ENCODE measurements at regions not wholly inside any gene's neighbourhood (a gene's known extent, or its start where the extent isn't known, plus 50 kb on each side); places are given as distances from the start of the nearest gene placed in this dataset.

DNA sequence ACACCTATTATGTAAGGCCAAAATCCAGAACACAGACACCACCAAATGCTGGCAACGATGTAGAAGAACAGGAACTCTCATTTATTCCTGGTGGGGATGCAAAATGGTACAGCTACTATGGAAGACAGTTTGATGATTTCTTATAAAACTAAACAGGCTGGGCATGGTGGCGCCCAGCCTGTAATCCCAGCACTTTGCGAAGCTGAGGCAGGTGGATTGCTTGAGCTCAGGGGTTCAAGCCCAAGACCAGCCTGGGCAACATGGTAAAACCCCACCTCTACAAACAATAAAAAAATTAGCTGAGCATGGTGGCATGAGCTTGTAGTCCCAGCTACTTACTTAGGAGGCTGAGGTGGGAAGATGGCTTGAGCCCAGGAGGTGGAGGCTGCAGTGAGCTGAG lies 98.3 kb downstream of the TUBA3C start:
- no peak overlapping the region for H2AFZ ChIP-seq (ENCODE audit: control insufficient read depth, low read depth, low read length)
- no peak overlapping the region for H3K27ac ChIP-seq (ENCODE audit: control insufficient read depth, insufficient read depth)
- DNase-seq (ENCODE audit: low read depth, low spot score) (no peak), ATAC-seq (no peak), FAIRE-seq (no peak)
- 45% methylated on average over 3 of the region's 3 CpGs for WGBS (ENCODE audit: insufficient coverage, insufficient replicate concordance, low lambda C conversion rate, missing lambda C conversion rate)
- no peaks in the 10 kb centered on the region for H3K27me3 ChIP-seq (replicated peaks in 1 of 2; ENCODE audit: control insufficient read depth in 2 of 2, insufficient read depth in 2 of 2, low read length in 1 of 2)
- no peak overlapping the region for H3K4me2 ChIP-seq (ENCODE audit: control insufficient read depth, insufficient read depth)
- ChIA-PET RAD21 (ENCODE audit: unreplicated experiment) (no interaction called here), SMC1A (ENCODE audit: uncharacterized antibody, unreplicated experiment) (no interaction called here), POLR2A (no interaction called here), CTCF (no interaction called here)
- no peaks in the 10 kb centered on the region for H4K20me1 ChIP-seq (ENCODE audit: control insufficient read depth, insufficient read depth)
- intact Hi-C loops (cut with micrococcal nuclease; ENCODE audit: unreplicated experiment): no loop called here
- no peak overlapping the region for H3K9ac ChIP-seq (ENCODE audit: control insufficient read depth, insufficient read depth, low read length)
- H3K36me3 ChIP-seq (ENCODE audit: control insufficient read depth in 2 of 2, insufficient read depth in 2 of 2, low read length in 1 of 2): no peaks in the 10 kb centered on the region
- no peak for TF ChIP-seq CBX5 (IDR thresholded peaks at IDR 0.05; ENCODE audit: low read depth)
- no peak for TF ChIP-seq BCL11A (IDR thresholded peaks at IDR 0.05; ENCODE audit: low read depth, low read length)
- TF ChIP-seq ATF7 (IDR thresholded peaks at IDR 0.05; ENCODE audit: low read depth): no peak
- no peak for TF ChIP-seq NFXL1 (IDR thresholded peaks at IDR 0.05; ENCODE audit: borderline replicate concordance)
- no peak for TF ChIP-seq BRCA1 (IDR thresholded peaks at IDR 0.05; ENCODE audit: low read depth, low read length)
- TF ChIP-seq TBL1XR1 (IDR thresholded peaks at IDR 0.05; ENCODE audit: low read depth, low read length): no peak
- TF ChIP-seq, protein P1, sequence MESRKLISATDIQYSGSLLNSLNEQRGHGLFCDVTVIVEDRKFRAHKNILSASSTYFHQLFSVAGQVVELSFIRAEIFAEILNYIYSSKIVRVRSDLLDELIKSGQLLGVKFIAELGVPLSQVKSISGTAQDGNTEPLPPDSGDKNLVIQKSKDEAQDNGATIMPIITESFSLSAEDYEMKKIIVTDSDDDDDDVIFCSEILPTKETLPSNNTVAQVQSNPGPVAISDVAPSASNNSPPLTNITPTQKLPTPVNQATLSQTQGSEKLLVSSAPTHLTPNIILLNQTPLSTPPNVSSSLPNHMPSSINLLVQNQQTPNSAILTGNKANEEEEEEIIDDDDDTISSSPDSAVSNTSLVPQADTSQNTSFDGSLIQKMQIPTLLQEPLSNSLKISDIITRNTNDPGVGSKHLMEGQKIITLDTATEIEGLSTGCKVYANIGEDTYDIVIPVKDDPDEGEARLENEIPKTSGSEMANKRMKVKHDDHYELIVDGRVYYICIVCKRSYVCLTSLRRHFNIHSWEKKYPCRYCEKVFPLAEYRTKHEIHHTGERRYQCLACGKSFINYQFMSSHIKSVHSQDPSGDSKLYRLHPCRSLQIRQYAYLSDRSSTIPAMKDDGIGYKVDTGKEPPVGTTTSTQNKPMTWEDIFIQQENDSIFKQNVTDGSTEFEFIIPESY (IDR thresholded peaks at IDR 0.05): no peak
- TF ChIP-seq, protein P2, sequence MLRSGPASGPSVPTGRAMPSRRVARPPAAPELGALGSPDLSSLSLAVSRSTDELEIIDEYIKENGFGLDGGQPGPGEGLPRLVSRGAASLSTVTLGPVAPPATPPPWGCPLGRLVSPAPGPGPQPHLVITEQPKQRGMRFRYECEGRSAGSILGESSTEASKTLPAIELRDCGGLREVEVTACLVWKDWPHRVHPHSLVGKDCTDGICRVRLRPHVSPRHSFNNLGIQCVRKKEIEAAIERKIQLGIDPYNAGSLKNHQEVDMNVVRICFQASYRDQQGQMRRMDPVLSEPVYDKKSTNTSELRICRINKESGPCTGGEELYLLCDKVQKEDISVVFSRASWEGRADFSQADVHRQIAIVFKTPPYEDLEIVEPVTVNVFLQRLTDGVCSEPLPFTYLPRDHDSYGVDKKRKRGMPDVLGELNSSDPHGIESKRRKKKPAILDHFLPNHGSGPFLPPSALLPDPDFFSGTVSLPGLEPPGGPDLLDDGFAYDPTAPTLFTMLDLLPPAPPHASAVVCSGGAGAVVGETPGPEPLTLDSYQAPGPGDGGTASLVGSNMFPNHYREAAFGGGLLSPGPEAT (IDR thresholded peaks at IDR 0.05; ENCODE audit: low read depth): no peak
- TF ChIP-seq MEF2B (IDR thresholded peaks at IDR 0.05; ENCODE audit: partially characterized antibody, poor library complexity, severe bottlenecking): no peak
- TF ChIP-seq WRNIP1 (IDR thresholded peaks at IDR 0.05; ENCODE audit: borderline replicate concordance, low read depth, low read length): no peak
- TF ChIP-seq SP1 (IDR thresholded peaks at IDR 0.05; ENCODE audit: low read depth, low read length): no peak
- TF ChIP-seq GABPA (IDR thresholded peaks at IDR 0.05; ENCODE audit: low read depth): no peak
- TF ChIP-seq TCF7 (IDR thresholded peaks at IDR 0.05; ENCODE audit: borderline replicate concordance): no peak
- TF ChIP-seq SIX5 (IDR thresholded peaks at IDR 0.05; ENCODE audit: low read depth, low read length, severe bottlenecking): no peak
- no peak for TF ChIP-seq SREBF2 (IDR thresholded peaks at IDR 0.05; ENCODE audit: low read length)
- TF ChIP-seq POLR2AphosphoS2 (IDR thresholded peaks at IDR 0.05; ENCODE audit: low read depth, low read length): no peak
- no peak for TF ChIP-seq CHD1 (IDR thresholded peaks at IDR 0.05; ENCODE audit: low read depth, low read length)
- TF ChIP-seq MEF2A (IDR thresholded peaks at IDR 0.05; ENCODE audit: insufficient read depth, low read depth, low read length): no peak
- no peak overlapping the region for H3K4me3 ChIP-seq
- H3K9me3 ChIP-seq (replicated peaks; ENCODE audit: control insufficient read depth, insufficient read depth, low read length): no peaks in the 10 kb centered on the region; the same call in 2 of the 3 replicates
- no peaks in the 10 kb centered on the region for H3K4me1 ChIP-seq (ENCODE audit: control insufficient read depth, insufficient read depth, low read length)
- in situ Hi-C loops (cut with MboI): no loop called here
- no peaks in the 10 kb centered on the region for H3K79me2 ChIP-seq (ENCODE audit: control insufficient read depth, insufficient read depth, low read length)
- no TSS peak for BruUV-seq (replicated peaks)

All from GM12878 (cell line).